ENCODE measurements at regions not wholly inside any gene's neighbourhood (a gene's known extent, or its start where the extent isn't known, plus 50 kb on each side); places are given as distances from the start of the nearest gene placed in this dataset.

- no peak for DNase-seq
- H3K36me3 ChIP-seq: no peaks in the 10 kb centered on the region
- no peak for TF ChIP-seq CTCF (IDR thresholded peaks at IDR 0.05; ENCODE audit: low read depth, low read length)
- H3K9me3 ChIP-seq (ENCODE audit: severe bottlenecking): no peaks in the 10 kb centered on the region
- no peak overlapping the region for H3K4me3 ChIP-seq (ENCODE audit: low read depth, low read length)
- H3K27me3 ChIP-seq (ENCODE audit: insufficient read depth, low read depth, severe bottlenecking): peaks cover 46% of the 10 kb centered on the region
- no peak overlapping the region for H3K27ac ChIP-seq
Observed at GRCh38 chr15:93506646-93507045, 417.6 kb upstream of the RGMA start.

GRCh38 chr15:93505506-93505905 is 416.5 kb upstream of the RGMA start:
- TF ChIP-seq CTCF (IDR thresholded peaks at IDR 0.05; ENCODE audit: low read depth, low read length): no peak
- Histone ChIP-seq H3K36me3 (no peaks in the 10 kb centered on the region), H3K27me3 (ENCODE audit: insufficient read depth, low read depth, severe bottlenecking) (peaks cover 57% of the 10 kb centered on the region), H3K4me3 (ENCODE audit: low read depth, low read length) (no peak overlapping the region), H3K9me3 (ENCODE audit: severe bottlenecking) (no peaks in the 10 kb centered on the region), H3K27ac (no peak overlapping the region)
- no peak for DNase-seq

GRCh38 chr15:93501946-93502345 is 412.9 kb upstream of the RGMA start:
- no peaks in the 10 kb centered on the region for H3K9me3 ChIP-seq (ENCODE audit: severe bottlenecking)
- no peak overlapping the region for H3K27ac ChIP-seq
- peaks cover 77% of the 10 kb centered on the region for H3K27me3 ChIP-seq (ENCODE audit: insufficient read depth, low read depth, severe bottlenecking)
- TF ChIP-seq CTCF (IDR thresholded peaks at IDR 0.05; ENCODE audit: low read depth, low read length): no peak
- no peak overlapping the region for H3K4me3 ChIP-seq (ENCODE audit: low read depth, low read length)
- H3K36me3 ChIP-seq: no peaks in the 10 kb centered on the region
- DNase-seq: no peak

- no peak for TF ChIP-seq CTCF (IDR thresholded peaks at IDR 0.05; ENCODE audit: low read depth, low read length)
- no peak for DNase-seq
Observed at GRCh38 chr15:93500155-93500554, 411.1 kb upstream of the RGMA start.

GRCh38 chr15:93497291-93497690 is 408.3 kb upstream of the RGMA start:
- no peak for TF ChIP-seq CTCF (IDR thresholded peaks at IDR 0.05; ENCODE audit: low read depth, low read length)
- no peak for DNase-seq
- no peak overlapping the region for H3K27ac ChIP-seq
- H3K27me3 ChIP-seq (ENCODE audit: insufficient read depth, low read depth, severe bottlenecking): peaks cover 86% of the 10 kb centered on the region
- H3K4me3 ChIP-seq (ENCODE audit: low read depth, low read length): no peak overlapping the region
- no peaks in the 10 kb centered on the region for H3K36me3 ChIP-seq
- H3K9me3 ChIP-seq (ENCODE audit: severe bottlenecking): no peaks in the 10 kb centered on the region

More at GRCh38 chr15:93500155-93500554, 411.1 kb upstream of the RGMA start:
- peaks cover 75% of the 10 kb centered on the region for H3K27me3 ChIP-seq (ENCODE audit: insufficient read depth, low read depth, severe bottlenecking)
- H3K9me3 ChIP-seq (ENCODE audit: severe bottlenecking): no peaks in the 10 kb centered on the region
- H3K36me3 ChIP-seq: no peaks in the 10 kb centered on the region
- no peak overlapping the region for H3K4me3 ChIP-seq (ENCODE audit: low read depth, low read length)
- H3K27ac ChIP-seq: no peak overlapping the region

- Histone ChIP-seq H3K27me3 (ENCODE audit: insufficient read depth, low read depth, severe bottlenecking) (peaks cover 86% of the 10 kb centered on the region), H3K36me3 (no peaks in the 10 kb centered on the region), H3K4me3 (ENCODE audit: low read depth, low read length) (no peak overlapping the region), H3K9me3 (ENCODE audit: severe bottlenecking) (no peaks in the 10 kb centered on the region), H3K27ac (no peak overlapping the region)
- TF ChIP-seq CTCF (IDR thresholded peaks at IDR 0.05; ENCODE audit: low read depth, low read length): no peak
- no peak for DNase-seq
Observed at GRCh38 chr15:93496888-93497287, 407.9 kb upstream of the RGMA start.
